GM04503 (cell line): ENCODE measurements at regions not wholly inside any gene's neighbourhood (a gene's known extent, or its start where the extent isn't known, plus 50 kb on each side); places are given as distances from the start of the nearest gene placed in this dataset.

Source experiments
- DNase-seq: peaks from one replicate; pipeline ENCODE4 v3.0.0-alpha.2; 2012; ENCODE audit warnings: low read depth

DNA sequence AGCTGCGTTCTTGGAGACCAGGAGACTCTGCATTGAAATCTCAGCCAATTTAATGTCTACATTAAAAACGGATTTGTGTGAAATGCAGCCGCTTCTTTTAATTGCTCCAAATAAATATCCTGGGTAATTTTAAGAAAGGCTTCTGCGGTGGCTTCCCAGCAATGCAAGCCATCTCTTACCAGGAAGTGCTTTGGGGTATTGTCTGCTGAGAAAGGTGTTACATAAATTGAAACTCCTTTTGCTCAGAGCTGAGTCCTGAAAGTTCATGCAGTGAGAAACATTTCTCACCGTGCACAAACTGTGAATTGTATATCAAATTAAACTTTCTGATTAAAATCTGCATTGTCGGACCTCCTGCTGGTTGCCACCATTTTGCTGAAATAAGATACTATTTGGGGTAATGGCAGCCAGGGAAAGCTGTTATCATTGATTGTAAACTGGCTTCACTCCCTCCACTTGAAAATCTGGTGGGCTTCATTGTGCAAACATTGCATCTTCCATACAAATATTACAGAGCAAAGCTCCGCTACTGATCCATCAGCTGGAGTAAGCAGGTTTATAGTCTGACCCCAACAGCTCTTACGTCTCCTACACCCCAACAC lies 59.5 kb downstream of the ZIC5 start:
- no peak for DNase-seq

DNA sequence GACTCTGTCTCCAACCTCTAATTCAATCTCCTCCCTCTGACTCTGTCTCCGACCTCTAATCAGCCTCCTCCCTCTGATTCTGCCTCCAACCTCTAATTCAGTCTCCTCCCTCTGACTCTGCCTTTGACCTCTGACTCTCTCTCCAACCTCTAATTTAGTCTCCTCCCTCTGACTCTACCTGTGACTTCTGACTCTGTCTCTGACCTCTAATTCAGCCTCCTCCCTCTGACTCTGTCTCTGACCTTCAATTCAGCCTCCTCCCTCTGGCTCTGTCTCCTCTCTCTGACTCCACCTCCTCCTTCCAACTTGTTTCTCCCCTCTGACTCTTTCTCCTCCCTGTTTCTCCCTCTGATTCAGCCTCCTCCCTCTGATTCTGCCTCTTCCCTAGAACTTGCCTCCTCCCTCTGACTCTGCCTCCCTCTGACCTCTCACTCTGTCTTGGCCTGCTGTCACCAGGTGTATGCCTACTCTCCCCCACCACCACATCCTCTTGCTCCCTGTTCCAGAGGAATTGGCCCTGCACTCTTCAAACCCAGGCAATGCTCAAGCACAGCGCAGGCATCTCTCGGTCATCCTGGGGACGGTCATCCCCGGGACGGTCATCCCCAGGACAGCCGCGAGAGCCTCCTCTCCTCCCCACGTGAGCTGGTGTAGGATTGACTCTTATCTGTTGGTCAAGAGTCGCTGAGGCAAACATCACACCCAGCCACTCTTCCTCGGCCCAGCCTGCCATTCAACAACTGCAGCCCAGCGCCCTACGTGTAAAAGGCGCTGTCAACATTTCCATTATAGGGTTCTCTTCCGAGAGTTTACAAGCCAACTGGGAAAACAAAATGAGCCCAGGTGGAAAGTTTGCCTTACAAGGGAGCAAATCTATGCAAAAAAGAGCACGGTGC lies 60.2 kb downstream of the ZIC5 start:
- DNase-seq, result no peak

GRCh38 chr13:99909836-99910619 lies 61.5 kb downstream of the ZIC5 start:
- DNase-seq, result no peak

DNA sequence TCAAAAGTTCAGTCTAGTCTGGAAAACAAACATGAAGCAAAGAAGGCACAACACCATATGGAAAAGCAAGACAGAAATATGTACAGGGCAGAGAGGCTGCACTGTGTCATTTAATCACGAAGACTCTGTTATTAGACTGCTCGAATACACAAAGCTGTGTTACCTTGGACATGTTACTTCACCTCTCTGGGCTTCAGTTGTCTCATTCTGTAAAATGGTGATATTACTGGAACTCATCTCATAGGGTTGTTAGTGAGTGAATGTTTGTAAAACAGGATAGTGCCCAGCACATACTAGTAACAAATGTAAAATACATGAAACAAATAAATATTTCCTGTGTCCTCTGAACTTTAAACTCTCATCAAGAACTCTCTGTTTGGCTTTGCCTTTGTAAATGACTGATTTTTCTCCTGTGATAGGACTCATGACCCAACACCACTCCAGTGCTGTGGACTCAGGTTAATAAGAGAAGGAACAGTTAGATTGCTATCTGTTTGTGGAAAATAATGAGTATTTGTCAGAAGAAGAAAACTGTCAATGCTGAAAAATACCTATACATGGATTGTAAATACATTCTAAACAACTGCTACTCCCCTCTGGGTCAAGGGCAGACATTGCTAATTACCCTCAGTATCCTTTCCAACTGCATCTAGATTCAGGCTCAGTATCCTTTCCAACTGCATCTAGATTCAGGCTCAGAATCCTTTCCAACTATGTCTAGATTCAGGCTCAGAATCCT lies 62.3 kb downstream of the ZIC5 start:
- DNase-seq, result no peak

DNA sequence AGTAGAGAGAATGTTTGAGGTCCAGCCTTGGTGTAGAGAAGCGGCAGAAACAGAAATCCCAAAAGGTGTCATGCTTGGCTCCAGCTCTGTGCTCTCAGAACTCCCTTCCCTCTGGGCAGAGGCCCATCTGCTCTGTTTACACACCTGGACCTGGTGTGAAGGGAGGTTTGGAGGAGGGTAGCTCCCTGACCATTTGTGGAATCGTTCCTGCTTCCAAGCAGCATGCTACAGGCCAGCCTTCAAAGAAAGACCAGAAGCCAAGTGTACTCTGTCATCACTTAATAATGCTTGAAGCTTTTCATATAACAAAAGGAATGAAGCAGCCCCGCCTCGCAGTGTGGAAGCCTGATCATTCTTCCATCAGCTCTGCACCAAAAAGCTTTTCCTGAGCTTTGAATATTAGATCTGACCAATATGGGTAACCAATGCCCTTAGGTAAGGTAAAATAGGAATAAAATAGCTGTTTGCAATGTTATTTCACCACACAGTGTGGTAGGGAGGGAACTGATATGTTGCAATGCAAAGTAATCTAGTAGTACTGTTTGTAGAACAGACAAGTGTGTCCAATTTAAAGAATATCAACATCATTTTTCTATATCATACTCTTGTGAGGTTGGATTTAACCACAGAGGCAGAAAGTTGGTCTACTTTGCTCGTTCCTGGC lies 63.3 kb downstream of the ZIC5 start:
- no peak for DNase-seq

- no peak for DNase-seq
Measured at GRCh38 chr13:99907627-99908026, 63.9 kb downstream of the ZIC5 start.

GRCh38 chr13:99907038-99907437 lies 64.5 kb downstream of the ZIC5 start:
- DNase-seq, result no peak

- DNase-seq, result no peak
Measured at GRCh38 chr13:99905814-99906213, 65.8 kb downstream of the ZIC5 start.

GRCh38 chr13:99905224-99905623 lies 66.3 kb downstream of the ZIC5 start:
- no peak for DNase-seq

- DNase-seq, result no peak
Measured at GRCh38 chr13:99903140-99903539, 68.4 kb downstream of the ZIC5 start.

GRCh38 chr13:99902657-99903056 lies 68.9 kb downstream of the ZIC5 start:
- DNase-seq, result no peak

DNA sequence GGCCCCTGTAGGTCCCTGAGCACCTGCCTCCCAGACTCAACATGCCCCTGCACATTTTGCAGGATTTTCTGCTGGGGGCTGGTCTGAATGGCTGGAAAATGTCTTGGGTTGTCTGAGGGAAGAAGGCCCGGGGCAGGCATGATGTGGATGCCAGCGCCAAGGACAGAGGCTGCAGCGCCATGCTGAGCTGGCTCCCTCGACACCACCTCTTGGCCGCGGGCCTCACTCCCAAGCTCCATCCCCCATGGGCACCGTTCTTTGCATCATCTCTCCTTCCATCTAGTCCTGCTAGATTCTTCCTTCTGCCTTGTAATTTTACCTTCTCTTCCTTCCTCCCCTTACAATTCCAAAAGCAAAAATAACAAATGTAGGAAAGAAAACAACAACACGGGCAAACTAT lies 70.6 kb downstream of the ZIC5 start:
- DNase-seq, result no peak

- no peak for DNase-seq
Measured at GRCh38 chr13:99898421-99898820, 73.1 kb downstream of the ZIC5 start.

GRCh38 chr13:99897076-99897440 lies 74.5 kb downstream of the ZIC5 start:
- DNase-seq, result no peak

DNA sequence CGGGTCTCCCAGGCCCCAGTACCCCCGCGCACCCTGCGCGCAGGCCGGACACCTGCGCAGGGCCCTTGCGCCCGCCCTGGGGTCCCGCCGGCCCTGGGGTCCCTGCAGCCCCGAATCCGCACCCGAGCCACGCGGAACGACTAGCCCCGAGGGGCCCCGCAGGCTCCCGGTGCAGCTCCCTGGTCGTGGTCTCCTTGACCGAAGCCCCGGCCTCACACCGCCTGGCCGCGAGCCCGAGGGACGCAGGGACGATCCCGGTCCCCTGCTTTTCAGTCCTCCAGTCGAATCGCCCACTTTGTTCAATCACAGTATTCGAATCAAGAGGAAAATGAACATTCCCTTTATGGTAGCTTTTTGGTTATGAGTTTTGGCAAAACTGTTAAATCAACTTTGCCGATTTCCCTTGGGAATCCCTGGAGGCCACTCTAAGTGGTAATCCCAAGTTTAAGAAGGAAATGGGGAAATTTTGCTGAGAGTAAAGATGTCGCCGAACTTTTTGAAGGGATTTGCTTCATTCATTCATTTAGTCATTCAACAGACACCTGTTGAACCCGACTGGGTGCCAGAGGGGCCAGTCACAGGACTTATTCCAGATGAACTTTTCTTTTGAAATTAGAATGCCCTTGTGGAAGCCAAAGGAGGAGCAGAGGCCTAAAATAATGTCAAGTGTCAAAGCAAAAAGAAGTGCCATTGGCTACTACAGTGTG lies 75.0 kb downstream of the ZIC5 start:
- DNase-seq, result no peak

GRCh38 chr13:99895444-99896368 lies 75.9 kb downstream of the ZIC5 start:
- no peak for DNase-seq

GRCh38 chr13:99894840-99895443 lies 76.6 kb downstream of the ZIC5 start:
- DNase-seq, result no peak

DNA sequence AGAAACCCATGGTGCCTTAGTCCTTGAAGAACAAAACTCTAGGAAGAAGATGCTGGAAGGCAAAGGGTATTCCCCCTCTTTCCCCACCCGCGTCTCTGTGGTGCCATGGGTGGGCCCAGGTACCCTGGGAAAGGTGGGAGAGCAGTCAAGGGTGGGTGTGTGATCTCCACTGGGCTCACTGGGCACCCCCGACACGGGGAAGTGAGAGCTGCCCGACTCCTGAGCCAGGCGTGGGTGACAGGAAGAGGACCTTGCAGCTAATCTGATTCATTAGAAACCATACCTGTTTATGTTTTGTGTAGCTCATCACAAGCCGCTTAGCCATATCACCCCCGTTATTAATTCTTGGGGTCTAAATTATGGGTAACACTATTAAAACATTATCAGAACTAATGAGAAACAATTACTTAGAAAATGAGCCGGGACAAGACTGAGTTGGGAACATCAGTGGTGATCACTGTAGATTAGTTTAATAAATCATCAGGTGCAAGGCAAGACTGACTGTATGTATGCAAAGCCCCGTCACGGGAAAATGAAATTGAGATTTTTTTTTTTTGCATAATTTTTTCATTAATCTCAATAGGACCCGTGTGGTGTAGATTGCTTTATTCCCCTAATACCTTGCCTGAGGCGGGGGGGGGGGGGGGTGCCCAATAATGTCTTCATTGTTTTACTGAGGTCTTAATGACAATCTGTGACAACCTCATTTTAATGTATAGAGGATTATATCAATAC lies 77.3 kb downstream of the ZIC5 start:
- no peak for DNase-seq

DNA sequence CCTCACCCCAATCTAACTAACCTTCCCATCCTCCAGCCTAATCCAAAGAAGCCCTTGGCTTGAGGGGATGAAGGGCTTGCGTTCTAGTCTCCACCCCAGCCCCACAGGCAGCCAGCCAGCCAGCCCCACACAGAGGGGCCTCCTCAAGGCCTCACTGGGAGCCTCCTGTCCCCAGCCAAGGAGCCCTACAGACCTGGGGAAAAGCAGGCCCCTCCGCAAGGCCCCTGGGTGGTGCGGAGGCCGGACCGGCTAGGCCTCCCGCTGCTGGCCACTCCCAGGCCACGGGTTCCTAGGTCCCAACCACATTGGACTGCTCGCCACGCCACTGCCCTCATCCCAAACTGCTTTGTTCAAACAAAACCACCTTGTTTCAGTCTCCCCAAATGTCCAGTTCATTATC lies 78.0 kb downstream of the ZIC5 start:
- no peak for DNase-seq
